GM19395 (cell line): ENCODE measurements at regions not wholly inside any gene's neighbourhood (a gene's known extent, or its start where the extent isn't known, plus 50 kb on each side); places are given as distances from the start of the nearest gene placed in this dataset.

Experiments used
- ATAC-seq: cut with Tn5 transposase; IDR thresholded peaks from one replicate; pipeline ENCODE4 v1.9.1; 2021; ENCODE audit warnings: mild to moderate bottlenecking, moderate library complexity; ENCODE audit not compliant: unreplicated experiment

DNA sequence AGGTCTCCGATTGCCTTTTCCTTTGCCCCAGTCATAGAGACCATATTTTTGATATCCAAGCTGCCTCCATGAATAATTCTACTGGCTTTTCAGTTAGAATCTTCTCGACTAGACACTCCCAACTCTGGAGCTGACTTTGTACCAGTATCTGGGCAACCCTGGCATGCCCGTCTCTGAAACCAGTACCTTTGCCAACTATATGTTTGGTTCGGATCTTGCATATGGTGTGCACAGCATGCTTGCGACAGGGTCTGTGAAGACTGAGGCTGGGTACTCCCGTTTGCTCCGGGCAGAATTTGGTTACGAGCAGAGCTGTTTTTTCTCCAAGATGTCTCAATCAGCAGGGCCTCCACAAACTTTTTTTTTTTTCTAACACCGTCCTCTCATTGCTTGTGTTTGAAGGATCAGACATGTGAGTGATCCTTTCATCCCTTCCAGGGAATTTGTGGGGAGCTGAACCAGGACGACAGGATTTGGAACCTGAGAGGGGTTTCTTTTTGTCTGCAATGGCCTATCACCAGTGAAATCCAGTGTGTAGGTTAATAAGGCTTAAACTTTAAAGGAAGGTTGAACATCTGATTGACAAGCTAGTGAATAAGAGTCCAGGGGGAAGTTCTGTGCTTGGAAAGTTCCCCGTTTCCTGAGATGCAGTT, 322.3 kb downstream of the MYCN start:
- no peak for ATAC-seq

DNA sequence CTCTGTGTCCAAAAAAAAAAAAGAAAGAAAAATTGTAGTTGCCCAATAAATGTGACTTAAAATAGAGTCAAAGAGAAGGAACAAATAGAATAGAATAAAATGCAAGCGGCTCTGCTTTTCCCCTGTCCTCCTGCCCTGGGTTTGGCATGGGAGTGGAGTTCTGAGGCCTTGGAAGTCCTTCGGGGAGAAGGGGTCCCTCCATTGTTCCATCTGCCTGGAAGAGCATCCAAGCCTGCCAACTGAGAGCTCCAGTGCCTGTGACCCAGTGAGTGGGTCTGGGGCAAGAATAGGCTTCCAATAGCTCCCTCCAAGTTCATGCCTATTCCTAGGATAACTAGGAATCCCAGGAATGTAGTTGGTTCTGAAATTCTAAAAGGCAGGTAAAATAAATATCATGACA, 321.4 kb downstream of the MYCN start:
- ATAC-seq: no peak

GRCh38 chr2:16261071-16261470, 320.7 kb downstream of the MYCN start:
- no peak for ATAC-seq

DNA sequence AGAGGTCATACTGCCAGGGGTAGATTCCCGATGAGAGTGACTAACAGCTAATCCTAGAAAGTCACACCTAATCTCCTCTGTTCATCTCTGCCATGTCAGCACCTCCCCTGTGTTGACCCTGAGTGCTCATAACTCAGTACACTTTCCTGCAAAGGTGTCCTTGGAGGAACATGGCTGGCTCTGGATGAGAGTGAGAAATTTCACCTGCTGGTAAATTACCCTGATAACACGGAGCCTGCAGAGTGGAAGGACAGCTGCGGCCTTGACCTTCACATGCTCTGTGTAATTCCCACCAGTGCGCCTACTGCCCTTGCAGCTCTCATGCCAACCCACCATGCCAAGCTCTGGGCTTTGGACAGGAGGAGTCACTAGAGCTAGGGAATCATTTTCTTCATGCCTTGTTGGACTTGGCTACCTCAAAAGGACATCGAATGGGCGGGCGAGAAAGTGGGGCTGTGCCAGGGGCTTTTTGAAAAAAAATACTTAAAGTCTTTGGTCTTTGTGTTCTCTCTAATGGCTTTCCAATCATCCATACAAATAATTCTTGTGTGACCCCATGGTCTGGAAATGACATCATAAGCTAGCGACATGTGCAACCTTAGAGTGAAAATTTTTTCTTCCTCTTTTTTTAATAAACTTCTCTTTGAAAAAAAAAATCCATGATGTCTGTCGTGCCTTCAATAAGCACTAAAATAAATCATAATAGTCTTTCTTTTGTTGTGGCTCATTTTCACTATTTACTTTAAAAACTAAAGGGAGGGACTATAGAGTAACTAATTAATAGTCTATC, 319.9 kb downstream of the MYCN start:
- ATAC-seq: no peak

GRCh38 chr2:16259010-16259409, 318.7 kb downstream of the MYCN start:
- no peak for ATAC-seq

- no peak for ATAC-seq
Observed at GRCh38 chr2:16258350-16258749, 318.0 kb downstream of the MYCN start.

GRCh38 chr2:16257322-16258028, 317.1 kb downstream of the MYCN start:
- no peak for ATAC-seq

- ATAC-seq: no peak
Observed at GRCh38 chr2:16256601-16257321, 316.4 kb downstream of the MYCN start.

GRCh38 chr2:16255120-16255519, 314.8 kb downstream of the MYCN start:
- no peak for ATAC-seq

DNA sequence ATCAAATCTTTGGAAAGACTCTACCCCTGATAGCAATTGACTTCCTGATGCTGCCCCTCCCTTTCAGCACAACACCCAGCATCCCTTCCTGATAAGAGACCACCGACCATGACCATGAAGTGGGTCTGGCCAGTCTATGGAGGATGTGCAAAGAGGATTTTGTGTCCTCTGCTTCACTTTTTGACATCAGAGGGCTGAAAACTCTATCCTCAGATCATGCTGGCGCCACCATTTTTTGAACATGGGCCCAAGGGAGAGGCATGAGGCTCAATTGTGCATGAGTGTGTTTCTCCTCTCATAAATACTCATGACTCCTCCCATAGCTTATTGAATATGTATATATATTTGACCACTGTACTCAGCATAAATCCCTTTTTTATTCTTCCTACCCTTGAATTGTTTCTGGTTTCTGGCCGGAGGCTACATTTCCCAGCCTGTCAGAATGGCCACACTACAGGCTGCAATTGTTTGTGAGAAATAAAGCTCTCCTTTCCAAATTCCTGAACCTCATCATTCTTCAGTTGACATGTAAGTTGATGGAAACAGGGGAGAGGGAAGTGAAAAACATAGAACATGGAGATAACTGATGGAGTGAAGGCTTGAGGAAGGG, 314.1 kb downstream of the MYCN start:
- ATAC-seq: no peak

GRCh38 chr2:16253291-16253690, 312.9 kb downstream of the MYCN start:
- ATAC-seq: no peak

DNA sequence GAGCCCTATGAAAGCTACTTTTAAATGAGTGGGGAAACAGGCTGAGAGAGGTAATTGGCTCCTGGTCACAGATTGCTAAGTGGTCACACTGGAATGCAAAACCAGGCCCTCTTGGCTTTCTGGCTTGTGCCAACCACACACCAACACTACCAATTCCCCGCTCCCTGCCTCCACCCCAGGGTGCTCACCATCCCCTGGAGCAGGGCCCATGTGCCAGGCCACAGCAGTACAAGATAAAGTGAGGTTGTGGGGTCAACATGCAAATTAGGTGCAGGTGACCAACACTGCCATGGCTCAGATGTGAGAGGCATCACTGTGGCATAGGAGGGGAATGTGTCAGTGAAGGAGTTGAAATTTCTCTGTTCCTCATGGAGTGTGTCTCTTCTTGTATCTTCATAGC, 312.5 kb downstream of the MYCN start:
- ATAC-seq: no peak

GRCh38 chr2:16252251-16252650, 311.9 kb downstream of the MYCN start:
- ATAC-seq: no peak

DNA sequence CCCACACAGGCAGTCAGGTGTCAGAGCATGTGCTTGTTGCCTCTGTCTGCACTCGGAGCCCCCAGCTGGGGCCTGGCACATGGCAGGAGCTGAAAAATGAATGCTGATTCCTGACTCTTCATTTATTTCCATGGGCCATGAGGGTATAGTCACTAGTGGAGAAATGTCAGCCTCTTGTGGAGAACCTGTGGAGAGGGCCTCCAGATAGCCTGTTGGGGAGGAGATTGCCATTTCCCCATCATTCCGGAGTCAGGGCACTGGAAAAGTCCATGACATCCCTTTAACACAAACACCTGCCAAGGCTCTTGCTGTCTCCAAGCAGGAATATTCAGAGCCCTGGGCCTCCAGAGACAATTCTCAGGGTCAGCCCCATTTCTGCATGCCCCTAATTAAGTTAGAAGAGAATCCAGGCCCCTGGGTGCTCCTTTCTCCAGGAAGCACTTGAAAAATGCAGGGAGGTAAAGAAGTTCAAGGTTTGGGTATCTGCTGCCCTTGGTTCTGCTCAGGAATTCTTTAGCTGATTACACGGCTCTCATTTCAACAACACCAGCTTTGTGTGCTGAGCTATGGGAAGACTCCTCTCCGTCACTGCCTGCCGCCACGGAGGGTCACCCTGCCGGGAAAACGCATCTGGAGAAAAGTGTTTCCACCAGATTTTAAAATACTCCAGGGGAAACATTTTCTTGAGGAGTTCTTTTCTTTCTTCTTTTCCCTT, 311.3 kb downstream of the MYCN start:
- no peak for ATAC-seq

DNA sequence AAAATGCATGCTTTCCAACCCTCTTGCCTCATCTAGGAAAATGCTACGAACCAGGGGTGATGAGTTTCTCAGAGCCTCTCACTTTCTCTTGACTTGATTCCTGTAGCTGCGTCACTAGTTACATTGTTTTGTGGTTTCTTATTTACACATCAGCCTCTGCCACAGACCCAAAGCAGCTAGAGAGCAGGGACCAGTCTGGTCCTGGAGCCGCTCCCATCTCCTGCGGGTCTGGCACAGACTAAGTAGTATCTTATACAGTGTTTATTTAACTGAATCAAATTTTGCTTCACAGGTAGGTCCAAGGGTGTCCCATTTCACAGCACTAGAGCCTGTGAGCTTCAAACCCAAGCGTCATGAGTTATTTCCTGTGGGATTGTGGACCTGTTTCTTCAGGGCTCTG, 310.5 kb downstream of the MYCN start:
- no peak for ATAC-seq

DNA sequence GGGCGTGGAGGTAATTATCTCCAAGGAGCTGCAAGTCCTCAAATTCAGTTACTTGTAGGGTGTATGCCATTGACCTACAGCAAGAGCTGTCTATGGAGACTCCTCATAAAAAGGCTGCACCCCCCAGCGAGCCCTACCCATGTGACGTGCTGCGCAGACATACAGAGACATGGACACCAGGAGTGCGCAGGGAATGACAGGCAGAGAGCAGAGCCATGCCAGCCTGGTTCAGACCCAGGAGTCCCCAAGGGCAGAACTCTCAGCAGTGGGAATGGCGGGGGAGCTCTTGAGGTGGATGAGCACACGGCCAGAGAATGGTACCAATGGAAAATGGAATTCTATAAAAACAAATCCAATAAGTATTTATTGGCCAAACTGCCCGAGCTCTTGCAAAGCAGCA, 310.1 kb downstream of the MYCN start:
- no peak for ATAC-seq

GRCh38 chr2:16250056-16250425, 309.7 kb downstream of the MYCN start:
- ATAC-seq: no peak

- ATAC-seq: no peak
Observed at GRCh38 chr2:16249246-16250055, 309.1 kb downstream of the MYCN start.

DNA sequence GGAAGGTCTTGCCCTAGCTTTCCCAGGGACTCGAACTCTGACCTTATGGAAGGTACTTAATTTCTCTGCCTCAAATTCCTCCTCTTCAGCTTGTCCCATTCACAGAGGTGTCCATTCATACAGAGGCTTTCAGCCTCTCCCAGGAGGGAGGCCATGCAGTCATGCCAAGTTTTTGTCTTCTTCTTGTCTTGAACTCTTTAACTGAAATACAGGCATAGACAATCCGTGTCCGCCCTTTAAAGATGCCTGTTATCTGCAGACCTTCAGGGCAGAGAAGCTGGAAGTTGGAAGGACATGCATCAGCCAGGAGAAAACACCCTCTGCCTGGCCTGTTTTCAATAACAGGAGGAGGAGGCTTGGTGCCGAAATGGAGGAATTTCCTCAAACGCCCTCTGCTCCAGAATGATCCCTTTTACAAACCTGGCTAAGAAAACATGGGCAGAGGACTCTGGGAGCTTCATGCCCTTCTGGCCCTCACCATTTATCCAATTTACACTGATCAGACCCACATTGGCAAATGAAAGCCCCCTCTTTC, 308.3 kb downstream of the MYCN start:
- no peak for ATAC-seq
